PC-9 (cell line): ENCODE measurements at regions not wholly inside any gene's neighbourhood (a gene's known extent, or its start where the extent isn't known, plus 50 kb on each side); places are given as distances from the start of the nearest gene placed in this dataset.

Source experiments
- CTCF ChIP-seq: fragments of 200-600 bp; sonication (generic); conservative IDR thresholded peaks from 2 replicates; pipeline ENCODE4 v1.6.1; 2017; ENCODE audit warnings: mixed run types, antibody characterized with exemption, mild to moderate bottlenecking, moderate library complexity
- EZH2 ChIP-seq: fragments of 200-600 bp; sonication (generic); IDR thresholded peaks from 2 replicates; pipeline ENCODE4 v1.8.0; 2017; ENCODE audit warnings: antibody characterized with exemption, low read depth

GRCh38 chrX:151082077-151082948 lies 94.1 kb upstream of the GPR50 start:
- peak; percentile 99 for TF ChIP-seq CTCF
- TF ChIP-seq EZH2 = no peak
